ENCODE measurements at regions not wholly inside any gene's neighbourhood (a gene's known extent, or its start where the extent isn't known, plus 50 kb on each side); places are given as distances from the start of the nearest gene placed in this dataset.

DNA sequence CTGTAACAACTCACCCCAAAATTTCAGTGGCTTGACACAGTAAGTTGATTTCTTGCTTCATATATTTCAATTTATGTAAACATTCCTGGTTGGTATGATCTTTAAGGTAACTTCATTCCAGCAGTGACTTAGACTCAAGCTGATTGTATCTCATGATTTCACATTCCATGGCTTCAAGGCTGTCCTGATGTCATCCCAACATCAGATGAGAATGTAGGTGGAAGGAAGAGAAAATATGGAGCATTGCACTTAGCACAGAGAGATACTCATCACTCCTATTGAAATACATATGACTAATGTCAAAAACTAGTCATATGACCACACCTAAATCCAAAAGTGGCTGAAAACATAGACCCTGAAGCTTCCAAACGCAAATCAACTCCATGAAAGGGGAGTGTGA is 793.8 kb downstream of the TBL1XR1 start:
- TF ChIP-seq CTCF (conservative IDR thresholded peaks at IDR 0.05; ENCODE audit: low read depth, low read length) (no peak), EZH2 (IDR thresholded peaks at IDR 0.05; ENCODE audit: borderline replicate concordance, low read depth, low read length, poor library complexity, severe bottlenecking) (no peak)
